SK-N-MC (cell line): ENCODE measurements at regions not wholly inside any gene's neighbourhood (a gene's known extent, or its start where the extent isn't known, plus 50 kb on each side); places are given as distances from the start of the nearest gene placed in this dataset.

Experiments used
- EZH2 ChIP-seq: fragments of 200-600 bp; sonication (generic); IDR thresholded peaks from one replicate; pipeline ENCODE4 v1.6.1; 2017; ENCODE audit warnings: antibody characterized with exemption
- FOXP2 ChIP-seq: optimal IDR thresholded peaks from 2 replicates; pipeline ENCODE3; 2011; ENCODE audit warnings: mild to moderate bottlenecking, moderate library complexity; ENCODE audit not compliant: insufficient read depth; ENCODE audit errors: extremely low read length, control extremely low read depth
- POLR2AphosphoS5 ChIP-seq: IDR thresholded peaks from 2 replicates; pipeline ENCODE4 v1.6.1; 2012; ENCODE audit warnings: mild to moderate bottlenecking, low read depth, low read length, borderline replicate concordance

DNA sequence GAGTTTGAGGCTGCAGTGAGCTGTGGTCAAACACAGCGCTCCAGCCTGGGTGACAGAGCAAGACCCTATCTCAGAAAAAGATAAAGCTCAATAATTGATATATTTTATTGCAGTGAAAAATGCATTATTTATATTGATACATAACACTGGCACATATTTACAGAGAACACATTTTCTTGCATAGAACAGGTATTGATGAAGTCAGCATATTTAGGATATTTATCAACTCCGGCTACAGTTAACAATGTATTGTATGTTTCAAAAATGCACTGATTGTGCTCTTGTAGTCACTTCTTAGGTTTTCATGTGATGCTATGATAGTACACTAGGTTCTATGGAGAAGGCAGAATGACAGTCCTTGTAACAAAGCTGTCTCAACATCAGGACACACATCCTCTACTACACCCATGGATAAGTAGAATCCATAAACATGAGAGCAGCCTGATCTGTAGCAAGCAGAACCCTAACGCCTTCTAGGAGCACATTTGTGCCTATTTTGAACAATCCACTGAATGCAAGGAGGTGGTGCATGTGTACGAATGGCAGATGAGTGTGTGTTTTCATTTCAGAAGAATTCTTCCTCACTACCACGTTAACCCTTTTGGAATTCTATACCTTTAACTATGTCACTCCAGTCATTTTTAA lies 586.1 kb upstream of the CELF2 start:
- TF ChIP-seq EZH2: no peak
- no peak for TF ChIP-seq POLR2AphosphoS5
- no peak for TF ChIP-seq FOXP2
